ENCODE measurements at regions not wholly inside any gene's neighbourhood (a gene's known extent, or its start where the extent isn't known, plus 50 kb on each side); places are given as distances from the start of the nearest gene placed in this dataset.

DNA sequence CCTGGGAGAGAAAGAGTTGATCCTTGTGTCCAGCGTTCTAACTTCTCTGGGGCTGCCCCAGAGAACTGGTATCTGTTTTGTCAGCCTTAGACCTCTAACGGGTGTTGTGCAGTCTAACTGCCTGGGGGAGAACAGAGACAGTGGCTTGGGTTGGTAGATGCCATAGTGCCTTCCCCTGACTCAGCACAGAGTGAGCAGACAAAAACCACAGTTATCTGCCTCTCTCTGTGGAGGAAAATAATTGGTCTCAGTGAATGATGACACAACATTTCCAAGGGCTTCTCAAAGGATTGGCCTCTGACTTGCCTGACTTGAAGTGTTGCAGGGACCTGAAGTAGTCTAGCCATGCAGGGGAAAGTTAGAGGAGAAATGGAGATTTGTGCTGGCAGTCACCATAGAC is 226.2 kb upstream of the MAN1A1 start:
- DNase-seq: no peak

DNA sequence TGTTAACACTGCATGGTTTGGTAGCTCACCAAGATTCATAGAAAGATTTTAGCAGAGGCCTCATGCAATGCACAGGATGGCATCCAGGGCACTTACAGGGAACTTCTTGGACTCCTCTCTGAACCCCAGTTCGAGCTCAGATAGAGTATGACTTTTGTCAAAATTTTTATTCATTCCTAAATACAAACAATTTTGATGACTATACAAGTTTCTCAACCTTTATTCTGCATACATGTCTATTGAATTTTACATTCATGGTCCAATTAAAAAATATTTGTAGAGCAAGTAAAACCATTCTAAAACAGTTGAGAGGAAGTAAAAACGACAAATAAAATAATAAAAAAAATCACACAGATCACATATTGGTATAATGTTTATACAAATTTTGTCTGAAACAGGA is 219.0 kb upstream of the MAN1A1 start:
- no peak for DNase-seq

DNA sequence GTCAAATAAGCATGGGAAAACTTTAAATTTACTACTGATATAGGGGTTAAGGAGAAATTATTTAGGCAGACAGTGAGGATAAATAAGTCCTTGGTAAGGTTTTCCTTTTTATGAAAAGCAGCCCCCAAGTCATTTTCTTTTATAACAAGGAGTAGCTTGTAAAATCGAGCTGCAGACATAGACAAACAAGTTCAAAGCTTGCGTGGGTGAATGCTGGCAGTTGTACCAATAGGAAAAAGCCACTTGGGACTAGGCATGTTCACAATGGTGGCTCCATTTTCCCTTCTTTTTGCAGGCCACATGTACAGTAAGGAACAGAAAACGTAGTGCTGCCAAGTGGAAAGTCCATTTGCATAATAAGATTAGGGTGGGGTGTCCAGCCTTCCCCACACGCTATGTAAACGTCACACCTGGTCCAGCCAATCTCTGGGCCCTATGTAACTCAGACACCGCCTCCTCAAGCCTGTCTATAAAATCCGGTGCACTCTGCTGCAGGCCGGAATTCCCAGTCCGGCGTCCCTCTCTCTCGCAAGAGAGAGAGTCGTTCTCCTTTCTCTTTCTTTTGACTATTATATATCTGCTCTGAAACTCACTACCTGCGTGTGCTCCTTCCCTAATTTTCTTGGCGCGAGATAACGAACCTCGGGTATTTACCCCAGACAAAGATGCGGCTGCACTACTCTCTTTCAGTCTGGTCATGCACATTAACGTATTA is 217.1 kb upstream of the MAN1A1 start:
- no peak for DNase-seq

DNA sequence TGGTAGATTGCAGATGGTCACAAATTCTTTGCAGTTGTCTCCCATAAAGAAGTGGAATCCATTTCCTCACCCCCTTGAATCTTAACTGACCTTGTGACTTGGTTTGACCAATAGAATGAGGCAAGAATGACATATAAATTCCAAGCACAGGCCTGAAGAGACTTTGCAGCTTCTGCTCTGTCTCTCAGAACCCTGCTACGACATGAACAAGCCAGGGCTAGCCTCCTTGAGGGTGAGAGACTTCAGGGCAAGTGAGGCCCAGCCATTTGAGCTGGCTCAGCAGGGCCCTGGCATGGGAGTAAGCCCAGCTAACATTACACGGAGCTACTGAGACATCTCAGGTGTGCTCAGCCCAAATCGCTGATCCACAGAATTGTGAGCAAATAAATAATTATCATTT is 216.3 kb upstream of the MAN1A1 start:
- DNase-seq: no peak

DNA sequence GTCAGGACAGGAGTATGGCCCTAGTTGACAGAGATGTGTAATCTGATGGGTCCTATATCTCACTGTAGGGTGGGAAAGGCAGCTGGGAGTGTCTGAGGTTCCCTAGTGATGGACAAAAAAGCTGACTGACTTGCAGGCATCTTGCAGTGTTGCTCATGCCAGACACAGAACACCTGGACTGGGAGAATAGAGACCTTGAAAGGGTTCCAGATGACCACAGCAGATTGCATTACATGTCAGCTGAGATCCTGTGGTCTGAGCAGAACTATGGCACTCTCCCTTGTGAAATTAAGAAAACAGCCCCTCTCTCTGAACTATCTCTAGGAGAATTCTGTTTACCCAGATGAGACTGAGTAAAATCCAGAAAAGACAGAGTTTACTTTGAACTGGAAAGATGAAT is 212.6 kb upstream of the MAN1A1 start:
- no peak for DNase-seq

DNA sequence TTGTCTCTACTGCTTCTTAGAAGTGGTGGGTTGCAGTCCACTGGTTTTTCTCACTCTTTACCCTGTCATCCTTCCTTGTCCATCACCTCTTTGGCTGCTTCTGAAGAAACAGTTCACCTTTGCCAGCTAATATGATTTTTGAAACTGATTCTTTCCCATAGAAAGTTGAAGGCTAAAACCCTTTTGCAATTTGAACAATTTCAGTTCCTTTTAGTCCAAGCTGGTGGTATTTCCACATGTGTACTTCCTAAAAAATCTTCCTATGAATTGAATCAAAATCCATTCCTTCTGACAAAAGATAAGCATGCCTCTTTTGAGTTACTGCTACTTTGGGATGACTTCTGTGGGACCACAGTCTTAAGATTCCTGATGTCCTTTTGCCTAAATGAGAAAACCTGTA is 210.0 kb upstream of the MAN1A1 start:
- DNase-seq: no peak

DNA sequence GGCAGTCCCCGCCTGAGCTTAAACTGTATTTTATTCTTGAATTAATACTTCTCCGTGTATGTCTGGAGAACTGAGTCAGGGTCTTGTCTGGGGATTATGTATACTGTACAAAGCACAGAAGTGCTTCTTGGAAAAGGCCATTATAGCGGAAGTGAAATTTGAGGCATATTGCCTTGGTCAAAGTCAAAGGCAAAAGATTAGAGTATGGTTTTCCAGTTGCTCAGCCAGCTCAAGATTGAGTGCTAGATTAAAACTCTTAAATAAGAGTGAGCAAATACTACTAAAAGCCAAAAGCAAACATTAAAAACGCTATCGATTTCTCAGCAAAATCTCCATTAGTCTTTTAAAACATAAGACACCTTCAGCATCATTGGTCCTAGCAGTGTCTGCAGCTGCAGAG is 207.7 kb upstream of the MAN1A1 start:
- DNase-seq: no peak

DNA sequence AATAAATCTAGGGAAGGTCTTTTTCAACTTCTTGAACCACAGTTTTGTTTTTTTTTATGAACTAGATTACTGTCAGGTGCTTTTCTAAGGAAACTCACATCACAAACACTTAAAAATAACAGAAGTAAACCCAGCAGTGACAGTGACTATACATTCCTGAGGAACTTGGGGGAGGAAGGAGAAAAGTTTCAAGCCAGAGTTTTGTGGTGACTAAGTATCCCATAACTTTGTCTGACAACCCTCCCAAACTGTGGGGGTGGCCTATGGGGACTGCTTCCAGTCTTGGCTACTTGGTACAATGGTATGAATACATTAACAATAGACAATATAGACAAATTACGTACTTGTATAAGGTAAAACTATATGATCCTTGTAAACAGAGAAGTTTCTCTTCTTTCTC is 202.5 kb upstream of the MAN1A1 start:
- DNase-seq: no peak

- no peak for DNase-seq
Observed at GRCh38 chr6:119547024-119547423, 197.5 kb upstream of the MAN1A1 start.

DNA sequence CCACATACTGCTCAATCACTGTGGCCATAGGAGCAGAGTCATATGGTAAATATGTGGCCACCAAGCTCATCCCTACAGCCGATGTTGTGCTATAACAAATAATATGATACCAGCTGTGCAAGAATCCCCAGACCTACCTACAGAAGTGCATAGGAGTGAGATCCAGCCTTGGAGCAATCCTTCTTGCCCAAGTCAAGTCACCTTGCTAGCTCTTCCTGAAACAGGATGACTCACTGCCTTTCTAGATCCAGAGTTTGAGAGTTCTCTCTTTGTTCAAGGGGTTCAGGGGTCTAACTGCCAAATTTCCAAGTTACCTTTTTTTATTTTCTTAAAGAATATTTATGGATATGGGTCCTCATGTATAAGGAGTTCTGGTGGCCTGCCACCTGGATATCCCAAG is 195.7 kb upstream of the MAN1A1 start:
- no peak for DNase-seq

GRCh38 chr6:119544325-119545175 is 195.0 kb upstream of the MAN1A1 start:
- no peak for DNase-seq

DNA sequence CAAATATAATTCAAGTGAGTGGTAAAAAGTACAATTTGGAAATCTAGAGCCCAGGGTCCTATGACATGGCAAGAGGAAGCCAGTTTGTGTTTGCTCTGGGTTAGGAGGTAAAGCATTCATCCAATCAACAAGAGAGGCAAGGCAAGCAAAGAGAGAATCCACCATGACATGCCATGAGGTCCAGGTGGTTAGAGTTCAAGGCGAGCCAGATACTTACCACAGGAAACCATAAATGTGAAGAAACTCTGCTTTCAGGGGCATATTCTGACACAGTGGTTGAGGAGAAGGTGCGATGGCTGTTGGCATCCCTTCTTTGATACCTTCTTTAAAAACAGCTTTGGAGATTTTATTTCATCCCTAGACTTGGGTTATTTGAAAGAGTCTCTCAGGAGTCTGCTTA is 193.8 kb upstream of the MAN1A1 start:
- DNase-seq: no peak

DNA sequence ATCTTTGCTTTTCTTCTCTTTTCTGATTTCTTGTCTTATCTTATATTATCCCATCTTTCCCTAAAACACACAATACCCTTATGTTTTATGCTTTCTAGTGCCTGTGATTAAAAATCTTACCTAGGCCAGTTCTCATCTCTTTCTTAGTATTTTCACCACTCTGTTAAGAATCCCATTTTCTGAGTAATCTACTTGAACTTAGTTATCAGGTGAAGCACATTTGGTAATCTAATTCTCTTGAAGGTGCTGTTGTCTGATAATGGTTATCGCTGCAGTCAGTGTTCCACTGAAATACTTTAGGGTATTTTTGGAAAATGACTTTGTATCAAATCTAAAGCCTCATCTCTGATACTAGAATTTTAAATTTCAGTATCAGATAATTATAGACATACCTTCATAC is 192.5 kb upstream of the MAN1A1 start:
- no peak for DNase-seq

- DNase-seq: no peak
Observed at GRCh38 chr6:119541132-119541905, 191.8 kb upstream of the MAN1A1 start.

DNA sequence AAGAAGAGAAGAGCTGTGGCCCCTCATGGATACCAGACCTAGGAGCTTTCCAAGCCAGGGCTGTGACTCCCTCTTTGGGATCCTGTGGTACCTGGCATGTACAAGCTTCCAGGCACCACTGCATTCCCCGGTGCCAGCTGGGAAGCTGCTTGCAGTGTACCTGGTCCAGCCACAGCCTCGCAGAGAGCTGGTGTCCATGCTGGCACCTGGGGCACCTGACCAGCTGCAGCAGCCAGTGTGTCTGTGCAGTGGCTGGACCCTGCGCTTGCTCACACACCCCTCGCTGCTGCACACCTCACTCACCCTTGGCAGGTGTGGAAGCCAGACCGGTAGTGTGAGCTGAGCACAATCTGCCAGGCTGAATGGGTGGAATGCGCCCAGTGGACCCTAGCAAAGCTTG is 190.9 kb upstream of the MAN1A1 start:
- no peak for DNase-seq

DNA sequence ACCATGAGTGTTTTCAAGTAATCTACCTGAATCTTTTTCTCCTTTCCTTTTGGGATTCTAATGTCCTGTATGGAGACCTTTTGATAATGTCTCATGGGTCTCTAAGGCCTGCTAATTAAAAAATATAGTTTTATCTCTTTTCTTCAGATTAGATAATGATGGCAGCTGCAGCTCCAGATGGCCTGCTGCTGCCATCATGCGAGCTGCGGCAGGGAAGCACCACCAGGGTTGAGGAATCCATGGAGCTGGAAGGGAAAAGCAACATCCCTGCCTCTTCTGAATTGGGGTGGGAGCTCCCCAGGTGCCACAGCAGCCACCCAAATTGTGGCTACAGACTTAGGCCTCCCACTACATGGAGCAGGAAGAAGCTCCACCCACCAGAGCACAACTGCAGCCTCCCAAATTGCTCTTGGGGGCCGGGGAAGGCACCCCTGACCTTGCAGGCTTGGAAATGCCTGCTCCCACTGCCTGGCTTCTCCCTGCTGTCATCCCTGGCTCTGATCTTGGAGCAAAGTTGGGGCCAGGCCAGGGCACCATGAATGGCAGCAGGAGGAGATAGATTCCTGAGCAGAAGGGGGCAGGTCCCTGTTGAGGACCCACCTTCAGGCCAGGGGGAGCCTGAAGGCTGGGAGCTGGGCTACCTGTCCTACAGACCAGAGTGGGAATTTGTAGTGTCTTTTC is 189.6 kb upstream of the MAN1A1 start:
- no peak for DNase-seq

DNA sequence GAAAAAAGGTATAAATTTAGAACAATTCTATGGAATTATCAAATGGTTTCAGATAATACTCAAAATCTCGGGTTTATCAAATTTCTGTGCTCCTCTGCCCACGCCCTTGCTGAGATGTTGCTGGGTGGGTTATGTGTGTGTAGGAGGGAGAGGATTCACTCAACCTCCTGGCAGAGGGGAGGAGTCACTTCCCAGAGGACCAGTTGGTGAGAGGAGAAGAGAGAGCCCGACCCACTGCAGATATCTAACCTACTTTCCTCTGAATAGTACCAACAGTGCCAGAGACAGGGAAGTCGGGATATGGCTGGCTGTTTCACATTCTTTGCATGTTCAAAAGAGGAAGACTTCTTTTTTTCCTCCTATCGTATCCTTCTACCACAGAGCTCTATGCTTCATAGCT is 187.1 kb upstream of the MAN1A1 start:
- DNase-seq: no peak

- DNase-seq: no peak
Observed at GRCh38 chr6:119535332-119535731, 185.8 kb upstream of the MAN1A1 start.

DNA sequence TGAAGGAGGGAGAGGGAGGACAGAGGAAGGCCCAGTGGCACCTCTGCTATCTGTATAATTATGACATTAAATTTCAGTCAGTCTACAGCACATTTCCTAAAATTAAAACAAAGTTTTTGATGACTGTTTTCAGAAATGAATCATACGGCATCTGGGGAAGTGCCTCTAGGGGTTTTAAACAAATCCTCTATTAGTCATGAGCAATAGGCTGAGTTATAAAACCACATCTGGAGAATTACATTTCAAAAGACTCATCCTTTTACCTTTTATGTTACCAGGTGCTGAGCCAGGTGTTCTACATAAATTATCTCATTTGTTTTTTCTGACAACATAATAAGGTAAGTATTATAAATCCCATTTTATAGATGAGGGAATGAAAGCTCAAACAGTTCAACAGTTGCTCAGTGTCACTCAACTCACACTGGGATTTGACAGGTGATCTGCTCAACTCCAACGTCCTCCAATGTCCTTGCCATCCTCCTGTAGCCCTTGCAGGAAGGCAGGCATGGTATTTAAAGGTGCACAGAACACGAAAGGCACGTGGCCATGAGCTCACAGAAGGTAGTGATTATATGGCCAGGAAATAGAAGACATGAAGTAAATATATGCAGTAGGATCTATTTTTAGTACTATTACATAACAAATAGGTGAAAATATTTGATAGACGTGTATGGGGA is 184.2 kb upstream of the MAN1A1 start:
- DNase-seq: no peak

- DNase-seq: no peak
Observed at GRCh38 chr6:119527231-119527578, 177.6 kb upstream of the MAN1A1 start.

GRCh38 chr6:119526561-119527230 is 177.1 kb upstream of the MAN1A1 start:
- DNase-seq: no peak

DNA sequence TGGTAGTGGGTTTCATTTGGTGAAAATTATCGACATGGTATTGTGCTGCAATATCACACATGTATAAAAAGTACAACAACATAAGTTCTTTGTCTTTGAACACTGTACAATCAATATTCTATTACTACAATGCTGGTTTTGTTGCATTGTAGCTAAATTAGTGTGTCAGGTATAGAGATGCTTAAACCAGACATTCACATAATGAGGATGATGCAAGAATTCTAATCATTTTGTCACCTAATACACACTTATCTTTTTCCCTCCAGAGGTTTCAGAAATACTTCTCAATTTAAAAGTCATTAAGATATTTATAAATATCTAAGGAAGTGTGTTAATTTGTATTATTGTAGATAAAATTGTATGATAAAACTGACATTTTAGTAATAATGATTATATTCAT is 174.8 kb upstream of the MAN1A1 start:
- DNase-seq: no peak
